NCI-H2227 (cell line): ENCODE measurements at regions not wholly inside any gene's neighbourhood (a gene's known extent, or its start where the extent isn't known, plus 50 kb on each side); places are given as distances from the start of the nearest gene placed in this dataset.
"Not testable (repeated sequence)": the region's sequence is repeated elsewhere in the genome, so short reads cannot be mapped to it uniquely, and the experiment has no call there.

Experiments
- DNase-seq: peaks from one replicate; lab custom pipeline; 2025; ENCODE audit not compliant: unreplicated experiment; lab: John Stamatoyannopoulos, UW

- no peak for DNase-seq
Measured at GRCh38 chr6:91994787-91995186, 1407.9 kb upstream of the MAP3K7 start.

DNA sequence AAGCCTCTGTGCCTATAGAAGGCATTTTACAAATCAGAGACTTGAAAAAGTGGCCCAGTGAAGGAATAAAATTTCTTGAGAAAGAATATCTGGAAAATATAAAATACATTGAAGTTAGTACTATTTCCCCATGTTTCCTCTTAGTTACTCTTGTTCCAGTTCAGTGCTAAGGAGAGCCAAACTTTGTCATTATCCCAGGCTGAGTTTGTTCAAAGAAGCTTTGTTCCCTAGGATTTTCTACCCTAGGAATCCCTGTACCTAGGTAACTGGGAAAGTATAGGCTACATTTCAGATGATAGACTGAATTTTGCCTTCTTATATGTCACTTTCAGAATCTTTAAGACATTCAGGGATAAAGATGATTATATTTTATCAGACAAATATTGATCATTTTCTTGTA is 1395.7 kb upstream of the MAP3K7 start:
- DNase-seq, result no peak

DNA sequence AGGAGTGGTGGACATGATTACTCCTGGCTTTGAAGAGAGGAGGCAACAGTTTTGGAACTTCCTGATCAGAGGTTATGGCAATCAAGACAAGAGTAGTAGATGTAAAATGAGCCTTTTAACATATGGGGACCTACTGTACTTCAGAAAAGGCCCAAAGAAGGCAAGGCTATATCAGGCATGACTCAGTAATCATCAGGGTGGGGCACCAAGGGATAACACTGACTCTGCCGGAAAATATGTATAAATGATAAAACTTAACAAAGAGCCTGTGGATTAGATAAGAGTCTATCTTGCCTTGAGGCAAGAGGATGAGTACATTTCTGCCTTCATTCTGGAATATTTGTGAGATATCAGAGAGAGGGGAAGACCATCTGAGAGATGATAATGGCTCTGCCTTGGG is 1389.9 kb upstream of the MAP3K7 start:
- DNase-seq, result no peak

DNA sequence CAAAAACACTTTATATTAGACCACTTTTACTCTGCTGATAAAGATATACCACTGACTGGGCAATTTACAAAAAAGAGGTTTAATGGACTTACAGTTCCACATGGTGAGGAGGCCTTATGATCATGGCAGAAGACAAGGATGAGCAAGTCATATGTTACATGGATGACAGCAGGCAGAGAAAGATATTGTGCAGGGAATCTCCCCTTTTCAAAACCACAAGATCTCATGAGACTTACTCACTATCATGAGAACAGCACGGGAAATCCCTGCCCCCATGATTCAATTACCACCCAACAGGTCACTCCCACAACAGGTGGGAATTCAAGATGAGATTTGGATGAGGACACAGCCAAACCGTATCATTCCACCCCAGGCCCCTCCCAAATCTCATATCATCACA is 1383.8 kb upstream of the MAP3K7 start:
- DNase-seq, result no peak

GRCh38 chr6:91965872-91966271 is 1379.0 kb upstream of the MAP3K7 start:
- no peak for DNase-seq

- no peak for DNase-seq
Measured at GRCh38 chr6:91961671-91962070, 1374.8 kb upstream of the MAP3K7 start.

GRCh38 chr6:91961236-91961635 is 1374.4 kb upstream of the MAP3K7 start:
- DNase-seq, result no peak

GRCh38 chr6:91941838-91942237 is 1355.0 kb upstream of the MAP3K7 start:
- DNase-seq, result no peak

- DNase-seq, result no peak
Measured at GRCh38 chr6:91940801-91941200, 1353.9 kb upstream of the MAP3K7 start.

- no peak for DNase-seq
Measured at GRCh38 chr6:91926827-91927226, 1340.0 kb upstream of the MAP3K7 start.

DNA sequence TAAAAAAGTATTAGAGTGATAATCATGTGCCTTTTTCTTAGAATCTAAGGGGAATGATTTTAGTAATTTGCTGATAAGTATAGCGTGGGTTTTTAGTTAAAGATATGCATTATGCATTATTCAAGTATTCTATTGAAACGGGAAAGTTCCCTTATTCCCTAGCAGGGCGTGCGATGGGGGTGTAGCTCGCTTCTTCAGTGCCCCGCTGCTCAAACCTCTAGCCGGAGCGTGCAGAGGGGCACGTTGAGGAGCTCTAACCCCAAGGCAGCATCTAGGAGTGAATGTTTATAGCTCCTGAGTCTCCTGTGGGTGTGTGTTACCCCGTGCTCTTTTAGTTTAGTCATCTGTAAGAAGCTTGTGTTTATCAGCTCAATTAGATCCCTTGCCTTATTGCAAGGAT is 1339.5 kb upstream of the MAP3K7 start:
- no peak for DNase-seq

DNA sequence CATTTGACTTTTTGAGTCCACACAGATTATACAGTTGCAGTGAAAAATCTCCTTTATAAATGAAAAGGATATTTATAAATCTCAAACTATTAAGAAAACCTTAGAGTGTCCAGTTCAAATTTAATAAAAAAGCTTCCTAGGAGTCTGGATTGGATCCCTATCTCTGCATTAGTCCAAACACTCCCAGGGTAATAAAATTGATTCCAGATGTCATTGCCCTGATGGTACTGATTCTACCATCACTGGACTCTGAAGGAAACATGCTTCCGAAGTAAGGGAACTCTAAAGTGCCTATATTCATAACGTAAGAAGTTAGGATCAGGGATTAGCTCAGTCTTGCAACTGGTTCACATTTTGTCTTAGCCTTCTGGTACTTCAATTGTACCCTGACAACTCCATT is 1325.1 kb upstream of the MAP3K7 start:
- DNase-seq, result no peak

- no peak for DNase-seq
Measured at GRCh38 chr6:91904586-91905164, 1317.8 kb upstream of the MAP3K7 start.

DNA sequence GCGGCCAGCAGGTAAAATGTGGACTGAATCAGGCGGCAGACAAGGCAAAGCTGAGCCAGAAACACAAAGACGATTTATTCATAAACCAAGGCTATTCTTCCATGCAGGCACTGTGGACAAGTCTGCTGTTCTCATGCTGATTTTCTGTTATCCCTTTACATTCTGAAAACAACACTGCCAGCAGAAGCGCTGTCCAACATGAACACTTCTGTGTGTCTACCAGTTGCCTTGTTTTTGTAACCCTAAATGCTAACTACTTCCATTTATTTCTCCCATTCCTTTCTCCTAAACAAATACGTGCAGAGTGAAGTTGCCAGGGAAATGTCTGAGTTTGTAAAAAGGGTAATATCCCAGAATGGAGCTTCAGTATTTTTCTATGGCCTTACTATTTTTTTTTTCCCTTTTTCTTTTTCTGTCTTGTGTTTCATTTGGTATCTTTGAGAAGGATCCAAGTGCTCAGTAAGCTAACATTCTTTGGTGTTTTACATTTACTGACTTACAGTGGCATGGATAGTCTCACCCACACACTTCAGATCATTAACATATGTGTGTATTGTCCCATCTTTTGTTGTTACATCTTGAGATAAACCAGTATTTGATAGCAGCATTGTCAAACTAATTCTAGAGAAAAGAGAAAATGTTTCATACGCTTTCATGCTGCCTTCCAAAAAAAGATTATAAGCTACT is 1308.9 kb upstream of the MAP3K7 start:
- no peak for DNase-seq

- no peak for DNase-seq
Measured at GRCh38 chr6:91886183-91886795, 1299.4 kb upstream of the MAP3K7 start.

GRCh38 chr6:91881791-91882190 is 1294.9 kb upstream of the MAP3K7 start:
- DNase-seq, result not testable (repeated sequence)

GRCh38 chr6:91879386-91879995 is 1292.6 kb upstream of the MAP3K7 start:
- no peak for DNase-seq

DNA sequence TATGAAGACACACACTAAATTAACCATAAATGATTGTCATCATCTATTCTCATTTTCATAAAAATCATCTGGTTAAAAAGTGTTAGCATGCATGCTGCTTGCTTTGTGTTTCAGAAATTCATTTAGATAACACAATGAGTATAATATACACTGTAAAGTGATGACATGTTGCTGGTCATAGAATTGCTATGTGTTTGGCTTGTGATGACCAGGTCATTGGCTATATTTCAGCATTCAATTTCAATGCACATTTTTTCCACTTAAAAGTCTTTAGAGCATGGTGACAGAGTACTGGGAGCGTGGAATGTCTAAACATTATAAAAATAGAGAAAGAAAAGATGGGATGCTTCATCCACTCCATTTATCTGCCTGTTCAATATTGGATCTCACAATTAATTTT is 1291.1 kb upstream of the MAP3K7 start:
- no peak for DNase-seq

- DNase-seq, result no peak
Measured at GRCh38 chr6:91874971-91875370, 1288.1 kb upstream of the MAP3K7 start.

GRCh38 chr6:91868539-91869202 is 1281.8 kb upstream of the MAP3K7 start:
- no peak for DNase-seq

DNA sequence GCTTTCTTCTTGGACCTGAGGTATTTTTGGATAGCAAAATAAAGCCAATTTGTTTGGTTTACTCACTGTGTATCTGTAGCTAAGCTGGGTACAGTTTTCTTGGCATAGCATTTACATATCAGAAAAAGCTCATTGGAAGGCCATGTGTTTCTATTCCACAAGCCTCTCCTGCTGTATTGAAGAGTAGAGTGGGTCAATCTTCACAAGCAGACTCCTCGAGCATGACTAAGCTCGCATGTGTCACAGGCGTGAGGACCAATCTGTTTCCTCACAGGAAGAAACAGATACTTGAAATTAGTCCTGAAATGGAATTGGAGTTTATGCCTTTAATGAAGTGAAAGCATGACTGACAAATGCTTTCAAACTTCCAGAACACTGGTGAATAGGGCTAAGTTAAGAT is 1279.0 kb upstream of the MAP3K7 start:
- no peak for DNase-seq

GRCh38 chr6:91864911-91865310 is 1278.0 kb upstream of the MAP3K7 start:
- DNase-seq, result no peak
